Spleen (tissue), 7 donors: ENCODE measurements at regions not wholly inside any gene's neighbourhood (a gene's known extent, or its start where the extent isn't known, plus 50 kb on each side); places are given as distances from the start of the nearest gene placed in this dataset.

Source experiments
- CTCF ChIP-seq, 11 experiments: fragments of 200-600 bp in 7 of 11; fragments of 450-650 bp in 4 of 11; sonication (generic) in 4 of 11; IDR thresholded peaks in 8 of 11; conservative IDR thresholded peaks in 3 of 11; 1 replicate in 7 of 11; 2 replicates in 4 of 11; pipeline versions ENCODE4 v1.4.0 to v1.8.0; 2016 to 2021; ENCODE audit warnings: antibody characterized with exemption in 11 of 11, inconsistent platforms in 4 of 11, mild to moderate bottlenecking in 1 of 11
- POLR2AphosphoS5 ChIP-seq, 3 donors: sonication (generic); formaldehyde crosslinking; IDR thresholded peaks; one replicate each; pipeline ENCODE4 v1.5.1; 2017; ENCODE audit warnings: antibody characterized with exemption in 3 of 3
- donor health status: DM: no; HTN: no; CAD: no; lungs with moderate emphysema.
- donor health status: DM: no; HTN: no; CAD: no.
- donor health status: DM: no; HTN: no; CAD: no.

- TF ChIP-seq CTCF (IDR thresholded peaks at IDR 0.05 in 8 of 11, conservative IDR thresholded peaks at IDR 0.05 in 3 of 11) (no peak), POLR2AphosphoS5 (IDR thresholded peaks at IDR 0.05) (no peak)
Observed at GRCh38 chr12:34124608-34125007, 102.3 kb downstream of the ALG10 start.
